NCI-H69 (cell line): ENCODE measurements at regions not wholly inside any gene's neighbourhood (a gene's known extent, or its start where the extent isn't known, plus 50 kb on each side); places are given as distances from the start of the nearest gene placed in this dataset.
A peak's percentile ranks its signal among the peaks of the same experiment; 100 is the strongest.

Experiments
- DNase-seq: peaks from one replicate; lab custom pipeline; 2025; lab: John Stamatoyannopoulos, UW

DNA sequence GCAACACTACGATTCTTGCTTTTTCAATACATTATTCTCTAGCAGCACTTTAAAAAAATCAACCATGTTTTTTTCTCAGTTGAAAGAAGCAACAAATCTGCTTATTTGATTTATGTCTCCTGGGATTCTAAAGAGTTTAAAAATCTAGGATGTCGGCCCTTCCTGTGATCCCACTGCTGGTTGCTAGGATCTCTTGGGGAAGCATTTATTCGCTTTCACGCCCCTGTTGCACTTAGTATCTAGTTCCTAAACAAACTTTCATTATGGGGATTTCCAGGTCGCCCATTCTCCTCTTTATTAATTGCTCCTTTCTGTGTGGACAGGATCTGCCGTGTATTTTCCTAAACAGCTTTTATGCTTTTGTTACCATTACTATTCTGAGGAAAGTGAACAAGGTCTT lies 313.5 kb downstream of the AGTPBP1 start:
- peak; percentile 37 for DNase-seq

DNA sequence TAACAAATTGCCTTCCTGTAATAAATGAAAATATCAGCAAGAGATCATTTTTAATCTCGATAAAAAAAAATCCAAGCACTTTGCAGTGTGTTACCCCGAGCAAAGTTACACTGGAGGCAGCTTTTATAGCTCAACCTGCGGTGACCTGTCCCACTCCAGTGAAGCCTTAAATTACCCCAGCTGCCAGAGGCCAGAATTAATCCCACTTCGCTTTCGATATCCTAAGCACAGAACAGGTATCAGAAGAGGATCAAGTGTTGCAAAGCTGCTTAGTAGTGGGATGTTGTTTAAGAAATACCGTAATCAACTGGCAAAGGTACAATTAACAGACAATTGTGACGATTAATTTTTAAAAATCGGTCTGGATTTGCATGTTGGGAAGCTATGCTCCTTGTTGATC lies 314.0 kb downstream of the AGTPBP1 start:
- no peak for DNase-seq

DNA sequence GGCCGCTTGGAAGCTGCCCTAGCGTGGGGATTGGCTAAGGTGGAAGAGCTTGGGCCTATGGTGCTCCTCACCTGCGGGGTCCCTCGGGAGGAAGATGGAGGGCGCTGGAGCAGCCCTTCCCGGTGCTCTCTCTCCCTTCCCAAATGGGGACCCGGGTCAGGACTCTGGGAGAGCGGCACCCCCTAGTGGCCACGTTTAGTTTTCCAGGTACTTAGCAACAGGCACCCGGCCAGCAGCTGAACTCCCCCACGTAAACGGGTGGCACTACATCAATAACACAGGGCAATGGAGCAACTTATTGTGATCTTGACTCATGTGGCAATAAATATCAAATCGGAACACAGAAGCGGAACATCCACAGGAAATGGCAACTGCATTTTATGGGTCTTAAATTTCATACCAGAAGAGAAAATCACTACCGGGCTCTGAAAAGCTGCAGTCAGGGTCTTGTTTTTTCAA lies 316.6 kb downstream of the AGTPBP1 start:
- DNase-seq, result peak; percentile 78

DNA sequence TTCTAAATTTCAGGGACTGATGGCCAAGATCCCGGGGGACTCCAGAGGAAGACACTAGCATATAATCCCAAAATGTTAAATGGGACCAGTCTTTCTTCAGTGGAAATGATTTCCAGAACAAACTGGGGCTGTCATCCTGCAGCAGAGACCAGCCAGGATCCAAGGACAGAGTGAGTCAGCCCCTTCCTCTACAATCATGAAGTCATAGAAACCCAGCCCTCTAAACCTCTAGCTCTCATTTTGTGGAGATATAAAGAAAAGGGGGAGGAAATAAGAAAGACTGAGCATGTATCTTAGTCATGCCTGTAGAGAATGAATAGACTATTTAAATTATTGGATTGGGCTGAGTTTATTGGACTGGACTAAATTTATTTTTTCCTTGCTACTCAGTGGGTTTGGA lies 318.3 kb downstream of the AGTPBP1 start:
- no peak for DNase-seq

DNA sequence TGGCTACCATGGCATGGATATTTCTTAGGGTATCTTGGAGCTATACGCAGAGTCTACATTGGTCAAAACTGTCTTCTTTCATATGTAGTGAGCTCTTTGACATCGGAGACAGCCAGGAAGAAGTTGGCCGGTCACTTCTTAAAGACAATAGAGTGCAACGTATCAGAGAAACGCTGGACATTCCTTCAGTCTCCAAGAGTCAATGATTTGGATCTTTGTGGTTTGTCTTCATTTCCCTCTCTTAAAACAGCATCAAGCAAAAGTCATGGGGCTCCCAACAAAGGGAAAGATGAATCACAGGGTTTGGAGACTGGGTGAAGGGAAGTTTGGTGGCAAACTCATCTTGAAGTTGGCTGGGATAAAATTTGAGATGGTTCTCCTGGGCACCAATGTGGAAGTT lies 320.1 kb downstream of the AGTPBP1 start:
- DNase-seq, result no peak

DNA sequence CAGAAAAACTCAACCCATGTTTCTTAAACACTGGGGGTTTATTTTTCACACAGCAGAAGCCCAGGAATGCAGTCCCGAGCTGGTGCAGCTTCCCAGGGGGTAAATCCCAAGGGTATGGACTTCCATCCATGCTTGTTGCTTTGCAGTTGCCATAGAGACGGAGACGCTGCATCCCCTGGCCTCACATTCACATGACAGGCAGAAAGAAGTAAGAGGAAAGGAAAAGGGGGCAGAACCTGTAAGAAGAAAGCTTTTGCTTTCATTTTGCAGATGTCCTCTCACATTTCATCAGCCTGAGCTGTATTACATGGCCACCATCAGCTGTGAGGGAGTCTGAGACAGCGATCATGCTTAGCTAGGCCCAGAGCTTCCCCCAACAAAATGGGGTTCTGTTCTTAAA lies 321.0 kb downstream of the AGTPBP1 start:
- no peak for DNase-seq

DNA sequence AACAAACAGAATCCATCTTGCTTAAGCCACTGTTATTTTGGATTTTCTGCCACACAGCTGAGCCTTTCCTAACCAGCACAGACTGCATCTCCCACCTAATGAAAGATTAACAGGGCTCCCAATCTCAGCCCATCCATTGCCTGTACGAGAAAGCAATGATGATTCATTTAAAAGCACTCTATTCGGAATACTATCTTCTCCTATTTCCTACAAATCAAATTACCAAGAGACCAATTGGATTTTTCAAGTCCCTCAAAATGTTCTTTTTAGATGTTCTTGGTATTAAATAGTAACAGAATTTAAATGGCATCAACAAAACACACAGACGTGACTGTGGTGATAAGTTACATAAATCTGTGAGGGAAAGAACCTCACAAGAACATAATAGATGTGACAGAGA lies 324.1 kb downstream of the AGTPBP1 start:
- no peak for DNase-seq

DNA sequence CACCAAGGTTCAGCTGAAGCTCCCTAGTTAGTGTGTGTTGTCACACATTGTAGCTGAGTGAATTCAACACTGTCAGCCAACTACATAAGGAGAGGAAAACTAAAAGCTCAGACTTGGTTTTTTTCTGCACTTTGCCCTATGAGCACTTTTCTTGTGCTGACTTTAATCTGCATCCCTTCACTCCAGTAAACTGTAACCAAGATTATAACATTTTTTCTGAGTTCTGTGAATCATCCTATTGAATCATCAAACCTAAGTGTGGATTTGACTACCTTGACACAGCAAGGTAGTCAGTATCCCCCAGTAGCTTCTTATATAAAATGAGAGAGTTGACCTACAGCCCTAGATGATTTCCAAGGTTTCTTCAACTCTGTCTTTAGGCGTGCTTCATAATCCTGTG lies 325.0 kb downstream of the AGTPBP1 start:
- no peak for DNase-seq

DNA sequence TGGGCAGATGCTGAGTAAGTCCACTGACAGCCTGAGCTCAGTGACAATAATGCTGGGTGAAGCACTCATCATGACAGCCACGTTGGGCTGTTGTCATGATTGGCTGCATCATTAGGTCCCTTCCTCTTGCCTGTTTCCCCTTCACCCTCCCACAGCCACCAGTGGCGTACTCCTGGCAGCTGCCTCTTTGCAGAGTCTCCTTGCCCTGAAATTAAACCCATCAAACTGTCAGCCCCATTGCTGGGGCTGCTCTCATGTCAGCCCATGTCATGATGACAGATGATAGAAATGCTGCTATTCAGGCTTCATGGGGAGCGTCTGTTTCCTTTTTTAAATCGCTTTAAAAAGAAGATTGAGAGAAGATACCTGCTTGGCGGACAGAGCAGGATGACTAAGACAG lies 327.4 kb downstream of the AGTPBP1 start:
- peak; percentile 6 for DNase-seq

DNA sequence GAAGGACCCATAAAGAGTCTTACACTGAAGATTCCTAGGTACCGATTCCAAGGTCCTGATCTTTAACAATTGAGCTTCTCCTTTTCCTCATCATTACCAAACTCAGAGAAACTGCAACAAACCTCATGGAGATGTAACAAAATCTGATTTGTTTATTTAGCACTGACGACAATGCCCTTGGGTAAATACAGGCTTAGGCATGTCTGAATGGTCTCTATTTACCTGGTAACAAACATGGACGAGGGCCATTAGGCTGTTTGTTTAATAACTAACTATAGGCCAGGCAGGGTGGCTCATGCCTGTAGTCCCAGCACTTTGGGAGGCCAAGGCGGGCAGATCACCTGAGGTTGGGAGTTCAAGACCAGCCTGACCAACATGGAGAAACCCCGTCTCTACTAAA lies 333.3 kb downstream of the AGTPBP1 start:
- peak; percentile 66 for DNase-seq

DNA sequence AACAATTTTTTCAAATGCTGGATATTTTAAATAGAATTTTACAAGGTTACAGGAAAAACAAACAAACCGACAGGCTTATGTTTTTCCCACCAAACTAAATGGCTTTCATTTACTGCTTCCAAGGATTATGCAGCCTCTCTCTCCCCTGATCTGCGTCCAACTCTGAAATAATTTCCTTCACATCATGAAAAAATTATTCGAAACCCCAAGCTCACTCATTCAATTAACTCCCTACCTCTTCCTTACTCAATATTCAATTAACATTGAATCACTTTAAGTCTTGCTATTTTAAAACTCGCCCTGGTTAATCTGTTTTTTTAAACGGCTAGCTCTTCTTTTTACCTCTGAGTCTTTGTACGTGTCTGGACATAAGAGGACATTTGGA lies 336.2 kb downstream of the AGTPBP1 start:
- DNase-seq, result no peak

DNA sequence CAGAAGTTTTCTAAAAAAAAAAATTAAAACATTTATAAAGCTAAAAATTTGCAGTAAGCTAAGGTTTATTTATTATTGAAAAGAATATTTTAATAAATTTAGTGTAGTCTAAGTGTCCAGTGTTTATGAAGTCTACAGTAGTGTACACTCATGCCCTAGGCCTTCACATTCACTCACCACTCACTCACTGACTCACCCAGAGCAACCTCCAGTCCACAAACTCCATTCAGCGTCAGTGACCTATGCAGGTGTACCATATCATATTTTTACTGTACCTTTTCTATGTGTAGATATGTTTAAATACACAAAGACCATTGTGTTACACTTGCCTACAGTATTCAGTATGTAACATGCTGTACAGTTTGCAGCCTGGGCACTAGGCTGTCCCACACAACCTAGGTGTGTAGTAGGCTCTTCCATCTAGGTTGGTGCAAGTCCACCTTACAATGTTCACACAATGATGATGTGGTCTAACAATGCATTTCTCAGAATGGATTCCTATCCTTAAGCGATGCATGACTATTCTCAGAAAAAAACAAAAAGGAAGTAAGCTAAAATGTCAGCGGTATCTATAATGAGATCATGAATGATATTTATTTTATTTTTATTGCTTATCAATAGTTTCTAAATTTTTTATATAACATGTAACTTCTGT lies 336.7 kb downstream of the AGTPBP1 start:
- no peak for DNase-seq

DNA sequence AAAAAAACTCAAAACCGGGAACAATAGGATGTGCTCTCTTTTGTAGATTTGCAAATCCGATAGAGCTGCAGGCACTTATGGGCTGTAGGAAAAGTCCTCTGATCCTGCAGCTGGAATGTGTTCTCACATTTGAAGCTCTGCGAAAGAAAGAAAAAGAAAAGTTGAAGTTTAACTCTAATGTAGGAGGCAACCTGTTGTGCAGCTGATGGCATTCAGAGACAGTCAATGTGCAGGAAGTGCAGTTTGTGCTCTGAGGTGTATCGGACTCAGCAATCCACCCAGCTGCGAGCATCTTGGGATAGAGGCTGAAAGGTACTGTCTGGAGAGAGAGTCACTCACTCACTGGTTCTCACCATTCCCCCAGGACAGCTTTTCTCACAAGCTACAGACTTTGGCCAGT lies 339.2 kb downstream of the AGTPBP1 start:
- no peak for DNase-seq

DNA sequence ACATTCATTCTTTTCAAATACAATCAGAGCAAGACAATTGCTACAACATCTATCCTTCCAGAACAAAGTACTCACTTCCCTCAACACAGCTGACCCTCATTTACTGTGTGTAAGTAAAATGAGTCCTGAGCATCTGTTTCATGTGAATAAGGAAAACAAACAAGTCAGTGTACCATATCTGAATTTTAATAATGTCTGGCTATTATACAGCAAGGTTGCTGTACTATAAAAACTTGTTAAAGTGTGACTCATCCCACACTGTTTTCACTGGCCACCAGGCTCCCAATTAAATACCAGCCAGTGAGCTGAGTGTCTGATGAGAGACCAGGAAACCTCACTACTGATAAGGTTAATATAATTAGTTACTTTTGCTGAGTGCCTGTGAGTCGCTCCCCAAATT lies 339.8 kb downstream of the AGTPBP1 start:
- DNase-seq, result peak; percentile 33

DNA sequence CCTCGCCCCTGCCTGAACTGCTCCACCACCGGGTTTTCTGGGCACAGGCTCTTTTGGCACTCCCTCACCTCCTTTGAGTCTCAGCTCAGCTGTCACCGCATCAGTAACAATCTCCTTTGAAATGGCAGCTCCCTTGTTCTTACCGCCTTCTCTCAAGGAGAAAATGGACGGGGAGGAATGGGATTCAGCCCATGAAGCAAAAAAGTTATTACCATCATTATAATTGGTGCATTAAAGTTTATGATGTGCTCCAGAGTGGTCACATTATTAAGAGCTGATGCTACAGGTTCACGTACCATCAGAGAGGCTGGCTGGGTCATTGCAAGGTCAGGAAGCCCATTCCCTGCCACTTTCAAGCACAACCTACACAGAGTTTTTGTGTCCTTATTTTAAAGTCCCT lies 344.7 kb downstream of the AGTPBP1 start:
- DNase-seq, result no peak

DNA sequence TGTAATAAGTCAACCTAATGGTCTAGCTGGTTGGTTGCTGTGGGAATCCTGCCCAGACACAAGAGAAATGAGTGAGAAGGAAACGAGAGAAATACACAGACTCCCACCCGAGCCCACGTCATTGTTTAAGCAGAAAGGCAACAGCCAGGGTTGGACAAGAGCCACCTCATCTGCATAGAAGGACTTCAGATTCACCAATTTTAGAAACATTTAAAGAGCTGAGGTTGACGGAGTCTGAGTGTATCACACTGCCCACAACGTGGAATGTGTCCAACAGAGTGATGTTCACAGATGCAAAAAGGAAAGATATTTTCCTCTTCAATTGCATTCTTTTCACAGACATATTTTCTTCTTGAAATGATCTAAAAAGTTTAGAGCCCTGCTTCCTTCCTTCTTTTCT lies 349.5 kb downstream of the AGTPBP1 start:
- DNase-seq, result no peak

DNA sequence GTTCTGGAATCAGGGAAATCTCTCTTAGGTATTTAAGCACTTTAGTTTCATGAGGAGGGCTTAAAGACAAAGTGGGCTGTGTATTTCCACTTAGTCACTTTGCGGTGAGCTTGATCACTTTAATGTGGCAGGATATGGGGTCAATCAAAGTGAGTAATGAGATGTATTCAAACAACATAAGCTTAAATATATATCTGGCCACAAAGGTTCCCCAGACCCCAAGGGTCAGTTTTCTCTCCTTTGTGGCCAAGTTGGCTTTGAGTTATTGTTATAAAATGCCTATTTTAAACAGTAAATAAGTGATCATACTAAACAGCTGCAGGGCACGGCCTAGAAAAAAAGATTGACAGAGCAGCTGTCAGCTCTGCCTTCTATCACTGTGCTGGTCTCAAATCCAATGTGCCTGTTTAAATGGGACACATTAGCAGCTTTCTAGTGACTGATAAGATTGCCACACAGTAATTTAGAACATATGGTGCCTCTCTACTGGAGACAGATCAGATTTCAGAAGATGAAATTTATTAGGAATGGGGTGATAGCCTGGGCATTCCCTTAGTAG lies 363.9 kb downstream of the AGTPBP1 start:
- peak; percentile 22 for DNase-seq

DNA sequence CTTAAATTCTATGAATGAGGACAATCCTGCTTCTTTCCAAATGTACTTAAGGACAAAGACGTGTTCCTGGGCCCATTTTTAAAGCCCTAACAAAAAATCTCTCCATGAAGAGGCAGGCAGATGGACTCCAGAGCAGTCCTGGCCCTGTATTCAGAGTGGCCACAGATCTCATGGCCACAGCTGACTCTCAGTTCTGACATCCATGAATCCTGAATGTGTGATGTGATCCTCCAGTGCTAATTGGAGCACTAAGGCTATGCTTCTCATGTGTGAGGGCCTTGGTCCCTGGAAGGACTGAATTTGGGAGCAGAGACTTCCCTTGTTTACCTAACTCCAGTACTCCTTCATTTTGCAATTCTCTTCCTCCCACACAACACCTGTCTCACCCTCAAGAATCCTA lies 373.0 kb downstream of the AGTPBP1 start:
- no peak for DNase-seq

DNA sequence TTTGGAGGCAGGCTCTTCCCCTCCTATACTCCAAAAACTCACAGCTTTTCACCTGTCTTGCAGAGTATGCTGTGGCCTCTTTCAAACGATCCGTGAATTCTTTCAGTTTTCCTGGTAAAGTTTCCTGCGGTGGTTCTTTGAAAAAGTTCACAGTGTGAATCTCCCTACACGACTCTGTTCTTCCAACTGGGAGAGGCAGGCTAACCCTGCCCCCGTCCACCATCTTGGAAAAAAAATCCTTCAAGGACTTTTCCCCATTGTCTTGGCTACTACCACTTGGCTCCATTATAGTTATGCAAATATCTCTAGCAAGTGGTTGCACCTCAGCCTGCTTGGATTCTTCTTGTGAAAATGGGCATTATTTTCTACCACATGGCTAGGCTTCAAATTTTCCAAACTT lies 382.6 kb downstream of the AGTPBP1 start:
- no peak for DNase-seq

DNA sequence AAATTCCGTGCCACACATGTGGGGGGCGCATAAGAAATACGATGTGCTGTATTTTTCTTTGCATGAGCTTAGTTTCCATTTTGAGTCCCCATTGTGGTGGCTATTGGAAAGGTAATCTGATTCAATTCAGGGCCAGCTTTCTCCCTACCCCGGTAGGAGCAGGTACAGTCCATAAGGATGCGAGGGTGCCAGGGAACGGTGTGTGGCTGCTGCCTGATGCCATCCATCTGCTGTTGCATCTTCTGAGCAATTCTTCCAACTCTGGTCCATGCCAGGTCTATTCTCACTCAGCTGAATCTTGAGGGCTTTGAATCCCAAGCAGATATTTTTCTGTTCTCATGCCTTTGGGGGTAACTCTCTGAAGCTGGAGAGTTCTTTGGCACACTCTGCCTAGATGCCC lies 392.7 kb downstream of the AGTPBP1 start:
- no peak for DNase-seq

DNA sequence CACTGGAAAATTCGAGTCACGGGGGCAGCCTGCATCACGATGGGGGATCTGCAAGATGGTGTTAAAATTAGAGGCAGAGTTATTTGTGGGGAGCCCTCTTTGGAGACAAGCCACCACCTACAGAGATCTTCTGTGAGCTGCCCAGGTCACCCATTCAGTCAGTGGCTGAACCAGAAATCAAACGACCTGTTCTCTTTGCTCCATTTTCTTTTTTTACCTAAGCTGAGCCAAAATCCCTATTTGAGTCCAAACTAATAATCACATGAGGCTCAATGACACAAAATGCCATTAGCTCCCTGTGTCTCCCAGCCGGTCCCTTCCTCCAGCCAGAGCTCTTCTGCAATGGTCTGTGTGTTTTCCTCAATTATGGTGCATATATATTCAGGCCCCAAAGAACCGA lies 394.2 kb downstream of the AGTPBP1 start:
- no peak for DNase-seq

DNA sequence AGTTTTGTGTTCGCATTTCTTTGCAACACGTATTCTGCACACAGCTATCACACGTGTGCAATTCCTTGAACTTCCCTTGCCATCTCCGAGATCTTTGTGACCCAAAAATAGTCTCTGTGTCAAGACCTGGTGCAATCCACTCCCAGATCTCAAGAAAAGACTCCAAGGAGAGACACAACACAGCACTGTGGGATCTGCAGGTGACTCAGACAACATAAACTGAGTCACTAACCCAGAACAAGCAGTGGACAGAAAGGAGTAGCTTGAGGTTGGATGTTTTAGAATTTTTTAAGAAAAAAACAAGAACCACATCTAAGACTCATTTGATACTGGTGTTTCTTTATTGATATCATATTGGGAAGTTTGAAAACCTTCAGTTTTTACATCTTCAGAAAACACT lies 396.9 kb downstream of the AGTPBP1 start:
- no peak for DNase-seq

DNA sequence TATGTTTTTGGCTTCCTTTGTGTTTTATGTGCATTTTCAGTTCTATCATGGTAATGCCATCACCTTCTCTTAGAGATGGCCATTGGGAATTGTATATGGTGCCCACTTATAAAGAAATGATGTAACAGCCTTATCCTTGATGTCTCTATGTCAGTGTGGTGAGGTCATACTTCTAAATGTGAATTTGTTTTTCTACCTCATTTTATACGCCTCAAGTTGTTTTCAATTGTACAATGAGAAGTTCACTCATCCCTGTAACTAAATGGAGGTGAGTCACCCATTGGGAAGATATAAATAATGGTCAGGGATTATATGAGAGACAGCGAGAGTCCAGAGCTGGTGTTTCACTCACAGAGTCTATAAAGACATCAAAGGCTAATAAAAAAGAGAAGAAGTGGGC lies 402.4 kb downstream of the AGTPBP1 start:
- DNase-seq, result no peak

DNA sequence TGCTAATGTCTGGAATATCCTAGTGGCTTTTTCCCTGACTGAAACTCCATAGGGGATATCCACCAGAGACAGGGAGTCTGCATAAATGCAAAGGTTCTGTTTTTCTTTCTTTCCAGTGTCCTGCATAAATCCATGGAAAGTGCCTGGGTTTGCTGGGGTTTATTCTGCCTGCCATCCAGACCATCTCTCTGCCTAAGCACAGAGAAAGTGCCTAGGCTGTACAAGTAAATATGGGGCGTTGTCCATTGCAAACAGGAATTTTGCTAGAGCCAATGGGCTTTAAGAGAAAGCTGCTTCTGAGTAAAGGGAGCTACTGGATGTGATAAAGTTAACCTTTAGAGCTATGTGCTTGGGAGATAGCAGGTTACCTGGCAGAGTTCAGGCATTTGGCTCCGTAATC lies 407.5 kb downstream of the AGTPBP1 start:
- DNase-seq, result no peak
